ENCODE measurements at regions not wholly inside any gene's neighbourhood (a gene's known extent, or its start where the extent isn't known, plus 50 kb on each side); places are given as distances from the start of the nearest gene placed in this dataset.

GRCh38 chr13:83214452-83214851 lies 667.8 kb downstream of the SLITRK1 start:
- CTCF ChIA-PET = no interaction called here
- no peak for DNase-seq (ENCODE audit: low read depth, low spot score)
- POLR2A ChIA-PET = no interaction called here
- no peak for TF ChIP-seq CTCF (IDR thresholded peaks at IDR 0.05; ENCODE audit: insufficient read depth, low read length, missing control alignments)
- no peak overlapping the region for H3K4me3 ChIP-seq (ENCODE audit: low read depth, low read length)

GRCh38 chr13:83211301-83211700 lies 671.0 kb downstream of the SLITRK1 start:
- POLR2A ChIA-PET = no interaction called here
- DNase-seq (ENCODE audit: low read depth, low spot score) = peak; percentile 36
- TF ChIP-seq CTCF (IDR thresholded peaks at IDR 0.05; ENCODE audit: insufficient read depth, low read length, missing control alignments) = no peak
- CTCF ChIA-PET = no interaction called here
- no peak overlapping the region for H3K4me3 ChIP-seq (ENCODE audit: low read depth, low read length)

- no peak for DNase-seq (ENCODE audit: low read depth, low spot score)
- POLR2A ChIA-PET = no interaction called here
- CTCF ChIA-PET = no interaction called here
Observed at GRCh38 chr13:83204886-83205285, 677.4 kb downstream of the SLITRK1 start.

GRCh38 chr13:83201506-83201905 lies 680.8 kb downstream of the SLITRK1 start:
- ChIA-PET CTCF (no interaction called here), POLR2A (no interaction called here)
- no peak overlapping the region for H3K4me3 ChIP-seq (ENCODE audit: low read depth, low read length)
- no peak for DNase-seq (ENCODE audit: low read depth, low spot score)
- TF ChIP-seq CTCF (IDR thresholded peaks at IDR 0.05; ENCODE audit: insufficient read depth, low read length, missing control alignments) = no peak

More at GRCh38 chr13:83204886-83205285, 677.4 kb downstream of the SLITRK1 start:
- no peak for TF ChIP-seq CTCF (IDR thresholded peaks at IDR 0.05; ENCODE audit: insufficient read depth, low read length, missing control alignments)
- no peak overlapping the region for H3K4me3 ChIP-seq (ENCODE audit: low read depth, low read length)

- TF ChIP-seq CTCF (IDR thresholded peaks at IDR 0.05; ENCODE audit: insufficient read depth, low read length, missing control alignments) = no peak
- CTCF ChIA-PET = no interaction called here
- H3K4me3 ChIP-seq (ENCODE audit: low read depth, low read length) = no peak overlapping the region
- DNase-seq (ENCODE audit: low read depth, low spot score) = no peak
- POLR2A ChIA-PET = no interaction called here
Observed at GRCh38 chr13:83197316-83197715, 685.0 kb downstream of the SLITRK1 start.

GRCh38 chr13:83190020-83190419 lies 692.3 kb downstream of the SLITRK1 start:
- no peak overlapping the region for H3K4me3 ChIP-seq (ENCODE audit: low read depth, low read length)
- POLR2A ChIA-PET = no interaction called here
- CTCF ChIA-PET = no interaction called here
- no peak for DNase-seq (ENCODE audit: low read depth, low spot score)
- no peak for TF ChIP-seq CTCF (IDR thresholded peaks at IDR 0.05; ENCODE audit: insufficient read depth, low read length, missing control alignments)
